ENCODE measurements at regions not wholly inside any gene's neighbourhood (a gene's known extent, or its start where the extent isn't known, plus 50 kb on each side); places are given as distances from the start of the nearest gene placed in this dataset.

GRCh38 chr20:40612837-40613236, 76.2 kb downstream of the MAFB start:
- no peaks in the 10 kb centered on the region for H3K9me3 ChIP-seq (ENCODE audit: insufficient read depth, low read length)
- no peak overlapping the region for H2AFZ ChIP-seq (ENCODE audit: low read depth, low read length)
- H3K4me1 ChIP-seq (ENCODE audit: low read length), result no peaks in the 10 kb centered on the region
- no peak overlapping the region for H3K27ac ChIP-seq (ENCODE audit: low read length)
- H3K4me2 ChIP-seq (ENCODE audit: low read length), result no peak overlapping the region
- TF ChIP-seq, protein P1, sequence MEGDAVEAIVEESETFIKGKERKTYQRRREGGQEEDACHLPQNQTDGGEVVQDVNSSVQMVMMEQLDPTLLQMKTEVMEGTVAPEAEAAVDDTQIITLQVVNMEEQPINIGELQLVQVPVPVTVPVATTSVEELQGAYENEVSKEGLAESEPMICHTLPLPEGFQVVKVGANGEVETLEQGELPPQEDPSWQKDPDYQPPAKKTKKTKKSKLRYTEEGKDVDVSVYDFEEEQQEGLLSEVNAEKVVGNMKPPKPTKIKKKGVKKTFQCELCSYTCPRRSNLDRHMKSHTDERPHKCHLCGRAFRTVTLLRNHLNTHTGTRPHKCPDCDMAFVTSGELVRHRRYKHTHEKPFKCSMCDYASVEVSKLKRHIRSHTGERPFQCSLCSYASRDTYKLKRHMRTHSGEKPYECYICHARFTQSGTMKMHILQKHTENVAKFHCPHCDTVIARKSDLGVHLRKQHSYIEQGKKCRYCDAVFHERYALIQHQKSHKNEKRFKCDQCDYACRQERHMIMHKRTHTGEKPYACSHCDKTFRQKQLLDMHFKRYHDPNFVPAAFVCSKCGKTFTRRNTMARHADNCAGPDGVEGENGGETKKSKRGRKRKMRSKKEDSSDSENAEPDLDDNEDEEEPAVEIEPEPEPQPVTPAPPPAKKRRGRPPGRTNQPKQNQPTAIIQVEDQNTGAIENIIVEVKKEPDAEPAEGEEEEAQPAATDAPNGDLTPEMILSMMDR (IDR thresholded peaks at IDR 0.05; ENCODE audit: low read depth, low read length), result no peak
- no peak for TF ChIP-seq EZH2phosphoT487 (IDR thresholded peaks at IDR 0.05; ENCODE audit: low read depth)
- peaks cover 53% of the 10 kb centered on the region for H3K27me3 ChIP-seq (ENCODE audit: low read depth, low read length)
- no peaks in the 10 kb centered on the region for H3K79me2 ChIP-seq (ENCODE audit: low read length)
- no peaks in the 10 kb centered on the region for H4K20me1 ChIP-seq (ENCODE audit: insufficient read depth, low read length)
- H3K9ac ChIP-seq (ENCODE audit: low read length), result no peak overlapping the region
- no peak overlapping the region for H3K4me3 ChIP-seq (ENCODE audit: low read length)
- H3K36me3 ChIP-seq (replicated peaks; ENCODE audit: low read depth, low read length), result no peaks in the 10 kb centered on the region

DNA sequence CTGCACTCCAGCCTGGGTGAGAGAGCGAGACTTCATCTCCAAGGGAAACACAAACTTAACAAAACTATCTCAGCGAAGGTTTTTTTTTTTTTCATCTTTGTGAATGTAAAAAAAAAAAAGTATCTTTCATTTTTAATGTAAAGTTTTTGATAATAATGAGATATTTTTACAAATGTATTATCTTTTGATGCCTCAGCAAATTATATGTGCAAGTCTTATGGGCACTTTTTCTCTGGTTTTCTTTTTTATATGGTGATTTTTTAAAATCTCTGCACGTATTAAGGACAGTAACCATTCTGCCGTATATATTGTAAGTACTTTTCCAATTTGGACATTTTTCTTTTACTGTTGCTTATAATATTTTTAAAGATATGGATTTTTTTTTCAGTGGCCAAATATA, 76.8 kb downstream of the MAFB start:
- no peak overlapping the region for H2AFZ ChIP-seq (ENCODE audit: low read depth, low read length)
- no peaks in the 10 kb centered on the region for H3K9me3 ChIP-seq (ENCODE audit: insufficient read depth, low read length)
- H3K4me3 ChIP-seq (ENCODE audit: low read length), result no peak overlapping the region
- no peaks in the 10 kb centered on the region for H3K4me1 ChIP-seq (ENCODE audit: low read length)
- H3K27ac ChIP-seq (ENCODE audit: low read length), result no peak overlapping the region
- H3K36me3 ChIP-seq (replicated peaks; ENCODE audit: low read depth, low read length), result no peaks in the 10 kb centered on the region
- H3K9ac ChIP-seq (ENCODE audit: low read length), result no peak overlapping the region
- no peak overlapping the region for H3K4me2 ChIP-seq (ENCODE audit: low read length)
- H4K20me1 ChIP-seq (ENCODE audit: insufficient read depth, low read length), result no peaks in the 10 kb centered on the region
- no peaks in the 10 kb centered on the region for H3K79me2 ChIP-seq (ENCODE audit: low read length)
- TF ChIP-seq, protein P1 (IDR thresholded peaks at IDR 0.05; ENCODE audit: low read depth, low read length), result no peak
- no peak for TF ChIP-seq EZH2phosphoT487 (IDR thresholded peaks at IDR 0.05; ENCODE audit: low read depth)
- peaks cover 48% of the 10 kb centered on the region for H3K27me3 ChIP-seq (ENCODE audit: low read depth, low read length)

- H2AFZ ChIP-seq (ENCODE audit: low read depth, low read length), result no peak overlapping the region
- H3K9me3 ChIP-seq (ENCODE audit: insufficient read depth, low read length), result no peaks in the 10 kb centered on the region
- no peaks in the 10 kb centered on the region for H3K4me1 ChIP-seq (ENCODE audit: low read length)
- no peak overlapping the region for H3K4me3 ChIP-seq (ENCODE audit: low read length)
- no peaks in the 10 kb centered on the region for H4K20me1 ChIP-seq (ENCODE audit: insufficient read depth, low read length)
- no peaks in the 10 kb centered on the region for H3K36me3 ChIP-seq (replicated peaks; ENCODE audit: low read depth, low read length)
- TF ChIP-seq EZH2phosphoT487 (IDR thresholded peaks at IDR 0.05; ENCODE audit: low read depth), result no peak
- TF ChIP-seq, protein P1 (IDR thresholded peaks at IDR 0.05; ENCODE audit: low read depth, low read length), result no peak
- H3K79me2 ChIP-seq (ENCODE audit: low read length), result no peaks in the 10 kb centered on the region
- no peak overlapping the region for H3K4me2 ChIP-seq (ENCODE audit: low read length)
- peaks cover 42% of the 10 kb centered on the region for H3K27me3 ChIP-seq (ENCODE audit: low read depth, low read length)
- H3K9ac ChIP-seq (ENCODE audit: low read length), result no peak overlapping the region
- no peak overlapping the region for H3K27ac ChIP-seq (ENCODE audit: low read length)
Measured at GRCh38 chr20:40610730-40611129, 78.3 kb downstream of the MAFB start.

DNA sequence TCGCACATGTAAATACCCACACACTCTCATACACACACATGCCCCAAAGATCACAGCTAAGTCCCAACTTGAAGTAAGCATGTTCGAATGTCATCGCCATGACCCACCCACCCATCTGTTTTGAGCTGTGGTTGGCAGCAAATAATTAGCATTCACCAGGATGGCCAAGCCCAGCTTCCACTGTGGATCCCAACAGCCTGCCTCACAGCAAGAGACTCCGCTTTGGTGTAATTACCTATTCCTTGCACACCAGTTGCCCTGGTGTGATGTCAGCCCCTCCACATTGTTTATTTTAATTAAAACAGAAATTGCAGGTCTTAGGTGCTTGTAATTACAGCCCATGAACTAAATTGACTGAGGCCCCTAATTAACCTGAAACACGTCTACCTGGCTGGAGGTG, 81.1 kb downstream of the MAFB start:
- Histone ChIP-seq H3K36me3 (replicated peaks; ENCODE audit: low read depth, low read length) (no peaks in the 10 kb centered on the region), H4K20me1 (ENCODE audit: insufficient read depth, low read length) (no peaks in the 10 kb centered on the region), H2AFZ (ENCODE audit: low read depth, low read length) (no peak overlapping the region), H3K9ac (ENCODE audit: low read length) (no peak overlapping the region), H3K9me3 (ENCODE audit: insufficient read depth, low read length) (no peaks in the 10 kb centered on the region), H3K79me2 (ENCODE audit: low read length) (no peaks in the 10 kb centered on the region), H3K27ac (ENCODE audit: low read length) (no peak overlapping the region), H3K4me2 (ENCODE audit: low read length) (no peak overlapping the region), H3K27me3 (ENCODE audit: low read depth, low read length) (peaks cover 36% of the 10 kb centered on the region), H3K4me1 (ENCODE audit: low read length) (no peaks in the 10 kb centered on the region), H3K4me3 (ENCODE audit: low read length) (no peak overlapping the region)
- TF ChIP-seq, protein P1 (IDR thresholded peaks at IDR 0.05; ENCODE audit: low read depth, low read length), result no peak
- no peak for TF ChIP-seq EZH2phosphoT487 (IDR thresholded peaks at IDR 0.05; ENCODE audit: low read depth)
